ENCODE measurements at regions not wholly inside any gene's neighbourhood (a gene's known extent, or its start where the extent isn't known, plus 50 kb on each side); places are given as distances from the start of the nearest gene placed in this dataset.
"Not testable (repeated sequence)": the region's sequence is repeated elsewhere in the genome, so short reads cannot be mapped to it uniquely, and the experiment has no call there.

GRCh38 chr15:75100679-75101078, 77.3 kb downstream of the PPCDC start:
- no peak for DNase-seq (ENCODE audit: low read depth)

- peak; percentile 7 for DNase-seq (ENCODE audit: low read depth)
These were observed 81.6 kb downstream of the PPCDC start for GRCh38 chr15:75104804-75105557.

GRCh38 chr15:75107516-75107907, 84.1 kb downstream of the PPCDC start:
- DNase-seq (ENCODE audit: low read depth) = no peak

GRCh38 chr15:75107908-75108838, 84.8 kb downstream of the PPCDC start:
- no peak for DNase-seq (ENCODE audit: low read depth)

- no peak for DNase-seq (ENCODE audit: low read depth)
These were observed 85.8 kb downstream of the PPCDC start for GRCh38 chr15:75109021-75109735.

- no peak for DNase-seq (ENCODE audit: low read depth)
These were observed 86.3 kb downstream of the PPCDC start for GRCh38 chr15:75109736-75110130.

- DNase-seq (ENCODE audit: low read depth) = no peak
These were observed 89.0 kb downstream of the PPCDC start for GRCh38 chr15:75112278-75112847.

GRCh38 chr15:75112848-75113492, 88.7 kb upstream of the C15orf39 start:
- no peak for DNase-seq (ENCODE audit: low read depth)

GRCh38 chr15:75114327-75114726, 87.4 kb upstream of the C15orf39 start:
- DNase-seq (ENCODE audit: low read depth) = no peak

- no peak for DNase-seq (ENCODE audit: low read depth)
These were observed 86.9 kb upstream of the C15orf39 start for GRCh38 chr15:75114796-75115195.

- DNase-seq (ENCODE audit: low read depth) = not testable (repeated sequence)
These were observed 86.2 kb upstream of the C15orf39 start for GRCh38 chr15:75115411-75115913.

GRCh38 chr15:75116143-75116542, 85.5 kb upstream of the C15orf39 start:
- DNase-seq (ENCODE audit: low read depth) = not testable (repeated sequence)

- no peak for DNase-seq (ENCODE audit: low read depth)
These were observed 83.7 kb upstream of the C15orf39 start for GRCh38 chr15:75117993-75118392.

- not testable (repeated sequence) for DNase-seq (ENCODE audit: low read depth)
These were observed 82.4 kb upstream of the C15orf39 start for GRCh38 chr15:75119312-75119711.

GRCh38 chr15:75121491-75121890, 80.2 kb upstream of the C15orf39 start:
- no peak for DNase-seq (ENCODE audit: low read depth)

- no peak for DNase-seq (ENCODE audit: low read depth)
These were observed 78.3 kb upstream of the C15orf39 start for GRCh38 chr15:75123395-75123794.

- DNase-seq (ENCODE audit: low read depth) = not testable (repeated sequence)
These were observed 77.4 kb upstream of the C15orf39 start for GRCh38 chr15:75124278-75124677.

GRCh38 chr15:75125935-75126334, 75.7 kb upstream of the C15orf39 start:
- no peak for DNase-seq (ENCODE audit: low read depth)

- no peak for DNase-seq (ENCODE audit: low read depth)
These were observed 74.7 kb upstream of the C15orf39 start for GRCh38 chr15:75126864-75127580.

- DNase-seq (ENCODE audit: low read depth) = no peak
These were observed 71.9 kb upstream of the C15orf39 start for GRCh38 chr15:75129788-75130187.

GRCh38 chr15:75131269-75131643, 70.4 kb upstream of the C15orf39 start:
- DNase-seq (ENCODE audit: low read depth) = no peak
